ENCODE measurements at regions not wholly inside any gene's neighbourhood (a gene's known extent, or its start where the extent isn't known, plus 50 kb on each side); places are given as distances from the start of the nearest gene placed in this dataset.

GRCh38 chr1:2875707-2876561 lies 74.4 kb upstream of the TTC34 start:
- TF ChIP-seq POLR2A (IDR thresholded peaks at IDR 0.05; ENCODE audit: extremely low read depth, insufficient read length) (no peak), CTCF (IDR thresholded peaks at IDR 0.05; ENCODE audit: low read depth, low read length) (no peak)
- DNase-seq (ENCODE audit: low read depth): no peak
- no peak overlapping the region for H3K4me3 ChIP-seq (ENCODE audit: low read depth, low read length)

- TF ChIP-seq MYC (IDR thresholded peaks at IDR 0.05; ENCODE audit: low read depth, low read length) (no peak), POLR2A (IDR thresholded peaks at IDR 0.05; ENCODE audit: extremely low read depth, insufficient read length) (no peak)
- no peak for DNase-seq (ENCODE audit: low read depth)
- no peak overlapping the region for H3K4me3 ChIP-seq (ENCODE audit: low read depth, low read length)
Observed at GRCh38 chr1:2876846-2877245, 75.4 kb upstream of the TTC34 start.

GRCh38 chr1:2877391-2877790 lies 75.9 kb upstream of the TTC34 start:
- no peak for TF ChIP-seq POLR2A (IDR thresholded peaks at IDR 0.05; ENCODE audit: extremely low read depth, insufficient read length)
- no peak for TF ChIP-seq MAX (IDR thresholded peaks at IDR 0.05; ENCODE audit: low read depth, low read length)
- TF ChIP-seq MYC (IDR thresholded peaks at IDR 0.05; ENCODE audit: low read depth, low read length): no peak
- no peak for TF ChIP-seq CTCF (IDR thresholded peaks at IDR 0.05; ENCODE audit: low read depth, low read length)
- DNase-seq (ENCODE audit: low read depth): no peak
- H3K4me3 ChIP-seq (ENCODE audit: low read depth, low read length): no peak overlapping the region

GRCh38 chr1:2878591-2878990 lies 77.1 kb upstream of the TTC34 start:
- DNase-seq (ENCODE audit: low read depth): no peak
- no peak overlapping the region for H3K4me3 ChIP-seq (ENCODE audit: low read depth, low read length)
- no peak for TF ChIP-seq MAX (IDR thresholded peaks at IDR 0.05; ENCODE audit: low read depth, low read length)
- no peak for TF ChIP-seq CTCF (IDR thresholded peaks at IDR 0.05; ENCODE audit: low read depth, low read length)
- TF ChIP-seq POLR2A (IDR thresholded peaks at IDR 0.05; ENCODE audit: extremely low read depth, insufficient read length): no peak
- no peak for TF ChIP-seq MYC (IDR thresholded peaks at IDR 0.05; ENCODE audit: low read depth, low read length)

GRCh38 chr1:2879026-2879425 lies 77.5 kb upstream of the TTC34 start:
- no peak for DNase-seq (ENCODE audit: low read depth)
- H3K4me3 ChIP-seq (ENCODE audit: low read depth, low read length): no peak overlapping the region
- TF ChIP-seq POLR2A (IDR thresholded peaks at IDR 0.05; ENCODE audit: extremely low read depth, insufficient read length): no peak
- no peak for TF ChIP-seq MYC (IDR thresholded peaks at IDR 0.05; ENCODE audit: low read depth, low read length)
- TF ChIP-seq MAX (IDR thresholded peaks at IDR 0.05; ENCODE audit: low read depth, low read length): no peak
- TF ChIP-seq CTCF (IDR thresholded peaks at IDR 0.05; ENCODE audit: low read depth, low read length): no peak

- no peak for TF ChIP-seq MYC (IDR thresholded peaks at IDR 0.05; ENCODE audit: low read depth, low read length)
- TF ChIP-seq MAX (IDR thresholded peaks at IDR 0.05; ENCODE audit: low read depth, low read length): no peak
- TF ChIP-seq POLR2A (IDR thresholded peaks at IDR 0.05; ENCODE audit: extremely low read depth, insufficient read length): no peak
- TF ChIP-seq CTCF (IDR thresholded peaks at IDR 0.05; ENCODE audit: low read depth, low read length): no peak
- DNase-seq (ENCODE audit: low read depth): no peak
- H3K4me3 ChIP-seq (ENCODE audit: low read depth, low read length): no peak overlapping the region
Observed at GRCh38 chr1:2879591-2879990, 78.1 kb upstream of the TTC34 start.
